Activated T-helper 1 cell treated with Interleukin-2 at 50 U/mL for 16 hours (primary cell): ENCODE measurements at regions not wholly inside any gene's neighbourhood (a gene's known extent, or its start where the extent isn't known, plus 50 kb on each side); places are given as distances from the start of the nearest gene placed in this dataset.

Source experiments
- DNase-seq: peaks from one replicate; pipeline ENCODE4 v3.0.0-alpha.2; 2020; ENCODE audit warnings: low read depth

GRCh38 chr15:57823325-57823882 lies 116.9 kb downstream of the POLR2M start:
- DNase-seq: no peak

- DNase-seq: no peak
Observed at GRCh38 chr15:57824186-57824585, 117.7 kb downstream of the POLR2M start.

DNA sequence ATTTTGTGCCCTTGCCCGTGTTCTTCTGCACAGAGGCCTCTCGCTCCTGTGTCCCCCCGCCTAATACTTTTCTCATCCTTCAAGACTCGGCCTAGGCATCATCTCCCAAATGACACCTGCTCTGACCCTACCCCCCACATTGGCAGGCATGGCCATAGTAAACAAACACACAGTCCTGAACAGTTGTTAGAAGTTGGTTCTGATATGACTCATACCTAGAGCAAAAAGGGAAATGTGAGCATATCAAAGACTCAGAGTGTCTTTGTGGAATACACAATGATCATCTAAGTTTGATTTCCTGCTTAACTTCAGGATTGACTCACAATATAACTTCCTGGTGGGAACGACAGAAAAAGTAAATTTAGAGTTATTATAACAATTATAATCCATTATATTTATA lies 120.5 kb downstream of the POLR2M start:
- no peak for DNase-seq

DNA sequence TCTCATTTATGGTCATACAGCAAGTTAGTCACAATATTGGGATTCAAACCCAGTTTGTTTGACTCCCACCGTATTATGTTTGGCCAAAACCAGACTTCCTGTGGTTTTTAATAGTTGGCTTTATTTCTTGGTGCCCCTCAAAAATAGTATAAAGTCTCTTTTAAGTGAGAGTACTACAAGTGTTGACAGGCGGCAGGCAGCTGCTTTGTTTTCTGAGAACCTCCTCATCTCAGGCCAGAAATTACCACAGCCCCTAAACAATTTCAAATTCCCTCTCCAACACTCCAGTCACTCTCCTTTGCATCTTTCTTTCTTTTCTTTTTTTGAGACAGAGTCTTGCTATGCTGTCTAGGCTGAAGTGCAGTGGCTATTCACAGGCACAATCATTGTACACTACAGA lies 121.5 kb downstream of the POLR2M start:
- DNase-seq: no peak

DNA sequence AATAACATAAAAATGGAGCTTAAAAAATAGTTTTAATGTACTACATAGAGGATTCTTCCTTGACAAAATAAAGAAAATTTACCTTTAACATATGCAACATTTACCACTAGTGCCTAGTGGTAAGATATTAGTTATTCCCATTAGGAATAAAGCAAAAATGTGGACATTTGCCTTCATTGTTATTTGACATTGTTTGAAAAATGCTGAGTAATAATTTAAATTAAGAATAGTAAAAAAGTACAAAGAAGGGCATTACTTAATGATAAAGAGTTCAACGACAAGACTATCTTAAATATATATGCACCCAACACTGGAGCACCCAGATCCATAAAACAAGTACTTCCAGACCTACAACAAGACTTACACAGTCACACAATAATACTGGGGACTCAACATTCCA lies 125.7 kb downstream of the POLR2M start:
- DNase-seq: no peak

- DNase-seq: no peak
Observed at GRCh38 chr15:57835119-57835518, 128.6 kb downstream of the POLR2M start.

- DNase-seq: no peak
Observed at GRCh38 chr15:57849317-57849716, 142.8 kb downstream of the POLR2M start.

- no peak for DNase-seq
Observed at GRCh38 chr15:57854531-57854930, 148.0 kb downstream of the POLR2M start.

DNA sequence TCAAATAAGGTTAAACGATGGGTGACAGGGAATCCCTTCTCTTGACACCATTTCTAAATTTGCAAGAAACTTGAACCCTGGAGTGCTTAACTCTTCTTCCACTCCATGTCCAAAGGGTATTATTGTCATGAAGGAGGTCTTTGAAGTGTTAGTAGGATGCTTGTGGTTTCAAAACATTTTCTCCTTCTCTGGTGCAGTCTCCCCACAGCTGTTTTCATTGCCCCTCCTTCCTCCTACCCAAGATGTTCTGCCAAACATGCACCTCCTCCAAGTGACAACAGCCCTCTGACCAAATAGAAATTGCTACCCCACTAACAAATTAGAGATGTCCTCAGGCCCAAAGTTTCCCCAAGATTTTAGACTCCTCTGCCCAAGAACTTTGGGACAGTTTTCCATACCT lies 151.4 kb downstream of the POLR2M start:
- no peak for DNase-seq

GRCh38 chr15:57859130-57859685 lies 152.7 kb downstream of the POLR2M start:
- DNase-seq: no peak

DNA sequence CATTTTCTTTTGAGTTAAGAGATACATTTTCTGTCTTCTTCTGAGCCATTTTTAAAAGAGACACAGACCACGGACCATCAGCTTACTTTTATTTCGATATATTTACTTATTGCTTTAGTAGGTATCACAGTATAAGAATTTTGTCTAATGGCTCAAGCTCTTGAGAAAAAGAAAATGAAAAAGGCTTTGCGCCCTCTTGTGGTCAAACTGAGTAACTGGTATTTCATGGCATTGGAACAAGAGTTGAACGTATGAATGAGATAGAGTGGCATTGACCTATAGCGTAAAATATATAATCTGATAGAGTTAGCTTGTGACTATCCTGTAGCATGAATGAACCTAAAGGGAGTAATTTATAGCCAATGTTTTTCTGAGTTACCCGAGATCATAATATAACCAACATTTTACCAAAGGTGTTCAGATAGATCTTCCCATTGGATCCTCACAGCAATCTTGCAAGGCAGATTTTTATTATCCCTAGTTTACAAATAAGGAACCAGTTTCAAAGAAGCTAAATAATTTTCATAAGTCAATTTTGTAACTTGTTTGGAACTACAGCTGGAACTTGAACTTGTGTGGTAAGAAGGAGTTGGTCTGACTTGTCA lies 154.6 kb downstream of the POLR2M start:
- no peak for DNase-seq

GRCh38 chr15:57861815-57862586 lies 155.5 kb downstream of the POLR2M start:
- no peak for DNase-seq

DNA sequence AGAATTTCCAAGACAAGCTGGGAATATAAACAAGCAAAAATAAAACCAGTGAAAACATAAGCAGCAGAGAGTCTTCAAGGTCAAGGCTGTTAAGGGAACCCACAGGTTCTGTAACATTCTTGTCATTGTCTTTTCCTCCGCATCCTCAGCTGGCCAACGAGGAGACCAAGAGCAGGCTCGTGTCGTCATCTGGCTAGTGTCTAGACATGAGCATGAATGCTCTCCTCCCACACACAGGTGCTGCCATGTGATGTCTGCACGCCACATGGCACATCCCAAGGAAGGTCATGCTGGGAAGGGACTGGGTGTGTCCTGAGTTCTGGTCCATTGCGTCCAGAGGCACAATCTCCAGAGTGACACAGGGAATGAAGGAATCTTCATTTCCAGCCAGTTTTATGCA lies 156.2 kb downstream of the POLR2M start:
- no peak for DNase-seq

- DNase-seq: no peak
Observed at GRCh38 chr15:57865294-57865693, 158.8 kb downstream of the POLR2M start.

GRCh38 chr15:57866149-57866736 lies 159.7 kb downstream of the POLR2M start:
- DNase-seq: peak; percentile 5

DNA sequence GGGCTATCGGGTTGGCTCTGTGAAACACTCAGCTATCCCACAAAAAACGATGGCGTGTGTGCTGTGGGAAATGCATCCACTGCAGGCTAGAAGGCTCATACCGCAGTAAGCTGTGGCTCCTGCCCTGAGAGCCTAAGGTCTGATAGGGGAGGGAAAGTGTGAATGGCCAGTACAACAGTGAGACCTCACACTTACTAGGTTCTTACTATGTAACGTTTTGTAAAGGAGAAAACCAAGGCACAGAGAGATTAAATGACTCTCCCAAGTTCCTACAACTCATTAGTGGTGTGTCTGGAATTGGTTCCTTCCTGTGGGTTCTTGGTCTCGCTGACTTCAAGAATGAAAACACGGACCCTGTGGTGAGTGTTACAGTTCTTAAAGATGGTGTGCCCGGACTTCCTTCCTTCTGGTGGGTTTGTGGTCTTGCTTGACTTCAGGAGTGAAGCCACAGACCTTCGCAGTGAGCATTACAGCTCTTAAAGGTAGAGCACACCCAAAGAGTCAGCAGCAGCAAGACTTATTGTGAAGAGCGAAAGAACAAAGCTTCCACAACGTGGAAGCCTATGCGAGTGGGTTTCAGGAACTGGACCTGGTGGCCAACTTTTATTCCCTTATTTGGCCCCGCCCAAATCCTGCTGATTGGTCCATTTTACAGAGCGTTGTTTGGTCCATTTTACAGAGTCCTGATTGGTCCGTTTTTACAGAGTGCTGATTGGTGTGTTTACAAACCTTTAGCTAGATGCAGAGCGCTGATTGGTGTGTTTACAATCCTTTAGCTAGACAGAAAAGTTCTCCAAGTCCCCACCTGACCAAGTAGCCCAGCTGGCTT lies 161.7 kb downstream of the POLR2M start:
- DNase-seq: no peak

DNA sequence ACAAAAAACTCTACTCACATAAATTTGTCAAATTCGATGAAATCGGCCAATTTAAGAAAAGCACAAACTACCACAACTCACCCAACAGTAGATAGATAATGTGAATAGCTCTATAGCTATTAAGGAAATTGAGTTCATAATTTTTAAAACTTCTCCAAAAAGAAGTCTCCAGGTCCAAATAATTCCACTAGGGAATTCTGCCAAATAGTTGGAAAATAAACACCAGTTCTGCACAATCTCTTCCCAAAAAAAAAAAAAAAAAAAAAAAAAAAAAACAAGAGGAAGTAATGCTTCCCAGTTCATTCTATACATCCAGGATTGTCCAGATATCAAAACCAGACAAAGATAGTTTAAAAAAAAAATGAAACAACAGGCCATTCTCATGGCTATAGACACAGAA lies 164.2 kb downstream of the POLR2M start:
- DNase-seq: no peak

GRCh38 chr15:57872281-57873030 lies 165.9 kb downstream of the POLR2M start:
- no peak for DNase-seq

GRCh38 chr15:57873564-57874209 lies 167.2 kb downstream of the POLR2M start:
- no peak for DNase-seq

GRCh38 chr15:57875347-57875746 lies 168.8 kb downstream of the POLR2M start:
- no peak for DNase-seq

DNA sequence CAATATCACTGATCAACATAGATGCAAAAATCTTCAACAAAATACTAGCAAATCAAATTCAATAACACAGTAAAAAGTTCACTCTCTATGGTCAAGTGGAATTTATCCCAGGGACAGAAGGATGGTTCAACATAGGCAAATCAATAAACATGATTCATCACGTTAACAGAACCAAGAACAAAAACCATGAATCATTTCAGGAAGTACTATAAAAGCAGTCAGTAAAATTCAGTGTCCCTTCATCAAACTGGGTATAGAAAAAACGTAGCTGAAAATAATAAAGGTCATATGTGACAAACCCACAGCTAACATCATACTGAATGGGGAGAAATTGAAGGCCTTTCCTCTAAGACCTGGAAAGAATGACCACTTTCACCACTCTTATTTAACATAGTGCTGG lies 172.1 kb downstream of the POLR2M start:
- no peak for DNase-seq
